ENCODE measurements at regions not wholly inside any gene's neighbourhood (a gene's known extent, or its start where the extent isn't known, plus 50 kb on each side); places are given as distances from the start of the nearest gene placed in this dataset.

GRCh38 chr4:85246055-85246454 is 228.9 kb upstream of the ARHGAP24 start:
- no peak overlapping the region for H3K4me3 ChIP-seq (replicated peaks; ENCODE audit: low read depth, low read length)
- no peak for TF ChIP-seq CTCF (IDR thresholded peaks at IDR 0.05; ENCODE audit: low read length, missing control alignments)
- no peak for DNase-seq (ENCODE audit: low read depth)

- TF ChIP-seq CTCF (IDR thresholded peaks at IDR 0.05; ENCODE audit: low read length, missing control alignments) = no peak
- no peak overlapping the region for H3K4me3 ChIP-seq (replicated peaks; ENCODE audit: low read depth, low read length)
- no peak for DNase-seq (ENCODE audit: low read depth)
Measured at GRCh38 chr4:85250852-85251251, 224.1 kb upstream of the ARHGAP24 start.

GRCh38 chr4:85257817-85258370 is 217.1 kb upstream of the ARHGAP24 start:
- no peak for DNase-seq (ENCODE audit: low read depth)
- TF ChIP-seq CTCF (IDR thresholded peaks at IDR 0.05; ENCODE audit: low read length, missing control alignments) = no peak
- H3K4me3 ChIP-seq (replicated peaks; ENCODE audit: low read depth, low read length) = no peak overlapping the region

GRCh38 chr4:85260064-85260463 is 214.9 kb upstream of the ARHGAP24 start:
- no peak for TF ChIP-seq CTCF (IDR thresholded peaks at IDR 0.05; ENCODE audit: low read length, missing control alignments)
- DNase-seq (ENCODE audit: low read depth) = no peak

GRCh38 chr4:85265234-85265633 is 209.7 kb upstream of the ARHGAP24 start:
- no peak overlapping the region for H3K4me3 ChIP-seq (replicated peaks; ENCODE audit: low read depth, low read length)
- no peak for DNase-seq (ENCODE audit: low read depth)
- TF ChIP-seq CTCF (IDR thresholded peaks at IDR 0.05; ENCODE audit: low read length, missing control alignments) = no peak

More at GRCh38 chr4:85260064-85260463, 214.9 kb upstream of the ARHGAP24 start:
- no peak overlapping the region for H3K4me3 ChIP-seq (replicated peaks; ENCODE audit: low read depth, low read length)

GRCh38 chr4:85268188-85268587 is 206.8 kb upstream of the ARHGAP24 start:
- TF ChIP-seq CTCF (IDR thresholded peaks at IDR 0.05; ENCODE audit: low read length, missing control alignments) = no peak
- no peak overlapping the region for H3K4me3 ChIP-seq (replicated peaks; ENCODE audit: low read depth, low read length)
- DNase-seq (ENCODE audit: low read depth) = no peak

- no peak overlapping the region for H3K4me3 ChIP-seq (replicated peaks; ENCODE audit: low read depth, low read length)
- no peak for TF ChIP-seq CTCF (IDR thresholded peaks at IDR 0.05; ENCODE audit: low read length, missing control alignments)
- no peak for DNase-seq (ENCODE audit: low read depth)
Measured at GRCh38 chr4:85268961-85269360, 206.0 kb upstream of the ARHGAP24 start.

Measured in fibroblast of pulmonary artery (primary cell).